Tibial artery (tissue), 4 donors: ENCODE measurements at regions not wholly inside any gene's neighbourhood (a gene's known extent, or its start where the extent isn't known, plus 50 kb on each side); places are given as distances from the start of the nearest gene placed in this dataset.

Experiments used
- DNase-seq, 2 donors: peaks; one replicate each; pipeline ENCODE4 v3.0.0-alpha.2; 2019
- H3K27ac ChIP-seq, 2 donors: fragments of 200-600 bp; sonication (generic) in 1 of 2; 1 replicate in 1 of 2; 2 replicates in 1 of 2; pipeline ENCODE4 v1.5.1; 2018 to 2019; ENCODE audit warnings: mild to moderate bottlenecking in 1 of 2
- H3K27me3 ChIP-seq, 2 donors: fragments of 200-600 bp; sonication (generic) in 1 of 2; one replicate each; pipeline versions ENCODE4 v1.5.1 to v1.6.0; 2016 to 2019
- H3K36me3 ChIP-seq, 3 donors: fragments of 200-600 bp; sonication (generic) in 2 of 3; one replicate each; pipeline ENCODE4 v1.5.1; 2016 to 2019; ENCODE audit warnings: mild to moderate bottlenecking in 2 of 3
- H3K4me1 ChIP-seq, 4 donors: fragments of 200-600 bp; sonication (generic) in 2 of 4; 1 replicate in 3 of 4; 2 replicates in 1 of 4; pipeline ENCODE4 v1.5.1; 2016 to 2019
- H3K4me3 ChIP-seq, 2 donors: fragments of 200-600 bp; sonication (generic) in 1 of 2; 1 replicate in 1 of 2; 2 replicates in 1 of 2; pipeline ENCODE4 v1.5.1; 2018 to 2019; ENCODE audit warnings: mild to moderate bottlenecking in 2 of 2
- H3K9me3 ChIP-seq, 3 donors: fragments of 200-600 bp; sonication (generic) in 1 of 3; one replicate each; pipeline ENCODE4 v1.5.1; 2016 to 2019
- intact Hi-C: fragments of 100-400 bp; cut with DNase I; formaldehyde crosslinking; loops from one replicate; pipeline ENCODE4 v1.15.0; 2023; ENCODE audit warnings: low total_unique reads
- TF ChIP-seq, protein P1 (sequence below), 2 experiments: fragments of 200-600 bp in 1 of 2; fragments of 450-650 bp in 1 of 2; IDR thresholded peaks; one replicate each; pipeline ENCODE4 v1.5.1; 2017 to 2019; ENCODE audit warnings: antibody characterized with exemption in 2 of 2, mild to moderate bottlenecking in 1 of 2, moderate library complexity in 1 of 2

DNA sequence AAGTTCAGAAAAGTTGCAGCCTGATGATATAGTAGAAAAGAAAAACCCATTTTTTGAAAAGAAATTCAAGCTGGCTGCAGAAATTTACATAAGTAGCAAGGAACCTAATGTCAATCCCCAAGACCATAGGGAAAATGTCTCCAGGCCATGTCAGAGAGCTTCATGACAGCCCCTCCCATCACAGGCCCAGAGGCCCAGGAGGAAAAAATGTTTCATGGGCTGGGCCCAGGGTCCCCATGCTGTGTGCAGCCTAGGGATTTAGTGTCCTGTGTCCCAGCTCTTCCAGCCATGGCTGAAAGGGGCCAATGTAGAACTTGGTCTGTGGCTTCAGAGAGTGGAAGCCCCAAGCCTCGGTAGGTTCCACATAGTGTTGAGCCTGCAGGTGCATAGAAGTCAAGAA lies 220.3 kb downstream of the CSNK1G3 start:
- no peak overlapping the region for H3K27ac ChIP-seq
- TF ChIP-seq, protein P1, sequence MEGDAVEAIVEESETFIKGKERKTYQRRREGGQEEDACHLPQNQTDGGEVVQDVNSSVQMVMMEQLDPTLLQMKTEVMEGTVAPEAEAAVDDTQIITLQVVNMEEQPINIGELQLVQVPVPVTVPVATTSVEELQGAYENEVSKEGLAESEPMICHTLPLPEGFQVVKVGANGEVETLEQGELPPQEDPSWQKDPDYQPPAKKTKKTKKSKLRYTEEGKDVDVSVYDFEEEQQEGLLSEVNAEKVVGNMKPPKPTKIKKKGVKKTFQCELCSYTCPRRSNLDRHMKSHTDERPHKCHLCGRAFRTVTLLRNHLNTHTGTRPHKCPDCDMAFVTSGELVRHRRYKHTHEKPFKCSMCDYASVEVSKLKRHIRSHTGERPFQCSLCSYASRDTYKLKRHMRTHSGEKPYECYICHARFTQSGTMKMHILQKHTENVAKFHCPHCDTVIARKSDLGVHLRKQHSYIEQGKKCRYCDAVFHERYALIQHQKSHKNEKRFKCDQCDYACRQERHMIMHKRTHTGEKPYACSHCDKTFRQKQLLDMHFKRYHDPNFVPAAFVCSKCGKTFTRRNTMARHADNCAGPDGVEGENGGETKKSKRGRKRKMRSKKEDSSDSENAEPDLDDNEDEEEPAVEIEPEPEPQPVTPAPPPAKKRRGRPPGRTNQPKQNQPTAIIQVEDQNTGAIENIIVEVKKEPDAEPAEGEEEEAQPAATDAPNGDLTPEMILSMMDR (IDR thresholded peaks at IDR 0.05) = no peak
- H3K9me3 ChIP-seq = peaks cover 0 to 7% (median 0%) of the 10 kb centered on the region in 3 donors
- no peaks in the 10 kb centered on the region for H3K4me1 ChIP-seq
- H3K4me3 ChIP-seq = no peak overlapping the region
- intact Hi-C loops = no loop called here
- no peaks in the 10 kb centered on the region for H3K27me3 ChIP-seq
- H3K36me3 ChIP-seq = no peaks in the 10 kb centered on the region
- DNase-seq = no peak

DNA sequence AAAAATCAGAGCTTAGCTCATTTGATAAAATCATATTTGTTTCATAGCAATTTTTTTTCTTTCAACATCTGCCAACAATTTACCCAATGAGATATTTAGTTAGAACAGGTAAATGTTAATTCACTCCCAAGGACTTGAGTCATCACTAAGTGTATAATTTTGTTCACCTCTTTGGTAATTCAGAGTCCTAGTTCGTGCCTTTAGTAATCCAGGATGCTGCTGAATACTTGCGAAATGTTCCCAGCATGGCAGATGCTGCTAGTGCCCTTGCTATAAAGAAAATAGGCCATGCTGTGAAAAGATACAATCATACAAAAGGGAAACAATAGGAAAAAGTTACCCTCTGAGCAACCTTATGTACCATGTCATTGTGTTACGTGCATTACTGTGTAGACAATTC lies 210.5 kb downstream of the CSNK1G3 start:
- Histone ChIP-seq H3K36me3 (no peaks in the 10 kb centered on the region), H3K27me3 (no peaks in the 10 kb centered on the region), H3K9me3 (no peaks in the 10 kb centered on the region), H3K4me1 (no peaks in the 10 kb centered on the region), H3K4me3 (no peak overlapping the region), H3K27ac (no peak overlapping the region)
- intact Hi-C loops = no loop called here
- no peak for DNase-seq
- TF ChIP-seq, protein P1 (IDR thresholded peaks at IDR 0.05) = no peak

DNA sequence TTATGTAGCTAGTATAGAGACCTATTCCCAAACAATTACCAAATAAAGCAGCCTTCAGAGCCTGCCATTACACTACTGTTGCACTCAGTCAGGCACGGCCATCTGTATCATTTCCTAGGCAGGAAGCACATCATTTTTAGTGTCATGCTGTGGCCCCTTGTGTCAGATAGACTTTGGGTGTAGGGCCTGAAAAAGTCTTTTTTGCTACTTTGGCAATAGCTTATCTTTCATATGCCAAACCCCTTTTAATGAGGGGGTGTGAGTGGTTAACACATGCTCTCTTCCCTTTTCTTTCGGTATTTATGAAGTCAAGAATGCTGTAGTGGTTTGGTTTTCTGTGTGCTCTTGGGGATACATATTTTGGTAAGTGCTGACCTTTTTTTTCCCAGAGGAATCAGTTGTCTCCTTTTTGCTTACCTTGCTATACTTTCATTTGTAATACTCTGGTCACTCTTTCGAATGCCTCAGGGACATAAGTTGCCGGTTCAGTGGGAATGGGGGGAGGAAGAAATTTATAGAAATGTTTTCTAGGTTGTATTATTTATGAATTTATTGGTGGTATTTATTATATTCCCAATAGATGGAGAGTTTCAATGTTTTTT lies 209.8 kb downstream of the CSNK1G3 start:
- TF ChIP-seq, protein P1 (IDR thresholded peaks at IDR 0.05) = no peak
- Histone ChIP-seq H3K27me3 (no peaks in the 10 kb centered on the region), H3K27ac (no peak overlapping the region), H3K4me1 (no peaks in the 10 kb centered on the region), H3K4me3 (no peak overlapping the region), H3K36me3 (no peaks in the 10 kb centered on the region), H3K9me3 (no peaks in the 10 kb centered on the region)
- DNase-seq = no peak
- intact Hi-C loops = no loop called here

DNA sequence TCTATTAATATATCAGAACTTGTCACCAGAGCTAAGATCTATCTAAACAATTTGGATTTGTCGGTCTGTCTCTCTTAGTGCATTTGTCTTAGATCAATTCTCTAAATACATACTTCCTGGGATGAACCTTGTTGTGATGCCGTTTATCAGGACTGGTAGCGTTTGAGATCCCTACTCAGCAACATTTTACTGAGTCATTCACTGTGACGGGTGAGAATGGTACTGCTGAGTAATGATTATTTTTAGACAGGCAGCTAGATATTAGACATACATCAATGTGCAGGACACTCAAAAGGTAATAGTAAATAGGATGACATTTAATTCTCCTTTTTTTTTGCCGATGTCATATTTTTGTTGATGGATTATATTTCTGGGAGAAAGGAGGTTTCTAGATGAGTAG lies 209.0 kb downstream of the CSNK1G3 start:
- H3K27me3 ChIP-seq = no peaks in the 10 kb centered on the region
- H3K36me3 ChIP-seq = no peaks in the 10 kb centered on the region
- no peak for DNase-seq
- H3K4me1 ChIP-seq = no peaks in the 10 kb centered on the region
- intact Hi-C loops = no loop called here
- no peaks in the 10 kb centered on the region for H3K9me3 ChIP-seq
- TF ChIP-seq, protein P1 (IDR thresholded peaks at IDR 0.05) = no peak
- H3K4me3 ChIP-seq = no peak overlapping the region
- H3K27ac ChIP-seq = no peak overlapping the region

DNA sequence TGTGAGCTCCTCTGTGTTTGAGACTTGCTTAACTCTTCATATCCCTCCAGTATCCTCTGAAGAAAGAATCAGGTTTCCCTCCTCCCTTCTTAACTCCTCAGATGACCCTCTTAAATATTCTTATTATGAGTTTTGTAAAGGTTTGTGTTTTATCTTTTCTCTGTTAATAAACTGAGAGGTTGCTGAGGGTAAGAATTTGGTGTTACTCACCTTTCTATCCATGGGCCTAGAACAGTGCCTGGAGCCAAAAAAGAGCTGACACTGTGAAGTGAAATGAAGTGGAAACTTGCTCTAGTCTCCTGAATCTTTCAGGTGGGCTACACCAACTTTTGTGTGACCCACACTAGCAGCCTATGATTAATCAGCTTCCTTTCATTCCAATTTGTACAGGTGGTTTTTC lies 208.4 kb downstream of the CSNK1G3 start:
- intact Hi-C loops = no loop called here
- no peaks in the 10 kb centered on the region for H3K4me1 ChIP-seq
- no peak for DNase-seq
- H3K27me3 ChIP-seq = no peaks in the 10 kb centered on the region
- no peak overlapping the region for H3K27ac ChIP-seq
- no peaks in the 10 kb centered on the region for H3K9me3 ChIP-seq
- TF ChIP-seq, protein P1 (IDR thresholded peaks at IDR 0.05) = no peak
- H3K4me3 ChIP-seq = no peak overlapping the region
- no peaks in the 10 kb centered on the region for H3K36me3 ChIP-seq

DNA sequence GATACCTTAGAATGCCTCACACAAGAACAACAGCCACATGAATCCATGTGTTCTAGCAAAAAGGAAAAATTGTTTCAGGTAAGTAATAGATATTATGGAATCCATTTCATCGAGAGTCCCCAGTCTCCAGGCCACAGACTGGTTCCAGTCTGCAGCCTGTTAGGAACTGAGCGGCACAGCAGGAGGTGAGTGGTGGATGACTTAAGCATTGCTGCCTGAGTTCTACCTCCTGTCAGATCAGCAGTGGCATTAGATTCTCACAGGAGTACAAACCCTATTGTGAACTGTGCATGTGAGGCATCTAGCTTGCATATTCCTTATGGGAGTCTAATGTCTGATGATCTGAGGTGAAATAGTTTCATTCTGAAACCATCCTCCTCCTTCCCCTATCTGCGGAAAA lies 207.0 kb downstream of the CSNK1G3 start:
- DNase-seq = no peak
- H3K27ac ChIP-seq = no peak overlapping the region
- no peaks in the 10 kb centered on the region for H3K27me3 ChIP-seq
- no peaks in the 10 kb centered on the region for H3K4me1 ChIP-seq
- TF ChIP-seq, protein P1 (IDR thresholded peaks at IDR 0.05) = no peak
- no peak overlapping the region for H3K4me3 ChIP-seq
- H3K36me3 ChIP-seq = no peaks in the 10 kb centered on the region
- H3K9me3 ChIP-seq = no peaks in the 10 kb centered on the region
- intact Hi-C loops = no loop called here
